Coronary artery (tissue), 2 donors: ENCODE measurements at regions not wholly inside any gene's neighbourhood (a gene's known extent, or its start where the extent isn't known, plus 50 kb on each side); places are given as distances from the start of the nearest gene placed in this dataset.
"Not testable (repeated sequence)": the region's sequence is repeated elsewhere in the genome, so short reads cannot be mapped to it uniquely, and the experiment has no call there.

Source experiments
- DNase-seq: peaks from one replicate; pipeline ENCODE4 v3.0.0-alpha.2; 2017; ENCODE audit warnings: low spot score
- H3K27ac ChIP-seq, 2 donors: fragments of 200-600 bp; sonication (generic); one replicate each; pipeline ENCODE4 v1.5.1; 2016 to 2019
- H3K4me3 ChIP-seq: fragments of 200-600 bp; sonication (generic); 2 replicates; pipeline ENCODE4 v1.5.1; 2016; ENCODE audit warnings: mild to moderate bottlenecking, moderate library complexity
- CTCF ChIP-seq: fragments of 200-600 bp; sonication (generic); IDR thresholded peaks from one replicate; pipeline ENCODE4 v1.5.1; 2019; ENCODE audit warnings: antibody characterized with exemption

DNA sequence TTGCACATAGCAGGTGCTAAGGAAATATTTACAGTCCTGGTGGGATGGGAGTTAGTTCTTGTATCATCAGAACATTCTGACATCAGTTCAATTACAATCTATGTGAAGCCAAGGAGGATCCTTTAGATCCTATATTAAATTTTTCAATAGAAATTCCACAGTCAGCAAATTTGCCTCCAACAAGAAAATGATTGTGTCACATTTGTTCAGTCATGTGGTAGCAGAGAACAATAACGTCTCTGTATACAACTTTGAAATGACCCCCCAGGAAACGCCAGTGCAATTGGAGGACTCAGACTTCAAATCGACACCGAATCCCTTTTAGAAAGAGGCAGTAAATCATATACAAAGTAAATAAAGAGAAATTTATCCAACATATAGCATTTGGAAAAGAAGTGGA is 392.1 kb downstream of the DTWD2 start:
- no peak for DNase-seq
- H3K4me3 ChIP-seq, result no peak overlapping the region
- TF ChIP-seq CTCF, result no peak
- no peak overlapping the region for H3K27ac ChIP-seq

DNA sequence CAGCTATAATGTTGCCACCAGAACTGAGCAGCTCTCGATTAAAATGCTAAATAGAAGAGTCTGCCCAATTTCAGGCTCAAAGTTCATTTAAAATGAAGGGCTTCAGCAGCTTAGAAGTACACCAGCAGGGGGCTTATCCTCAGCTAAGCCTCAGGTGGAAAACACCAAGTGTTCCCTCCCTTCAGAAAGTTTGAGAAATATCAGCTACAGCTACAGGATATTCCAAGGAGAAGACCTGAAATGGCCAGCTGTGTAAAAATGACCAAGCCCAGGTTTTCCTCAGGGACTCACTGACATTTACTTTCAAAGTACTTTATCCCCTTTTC is 395.4 kb downstream of the DTWD2 start:
- no peak for TF ChIP-seq CTCF
- Histone ChIP-seq H3K4me3 (no peak overlapping the region), H3K27ac (no peak overlapping the region)
- DNase-seq, result no peak

DNA sequence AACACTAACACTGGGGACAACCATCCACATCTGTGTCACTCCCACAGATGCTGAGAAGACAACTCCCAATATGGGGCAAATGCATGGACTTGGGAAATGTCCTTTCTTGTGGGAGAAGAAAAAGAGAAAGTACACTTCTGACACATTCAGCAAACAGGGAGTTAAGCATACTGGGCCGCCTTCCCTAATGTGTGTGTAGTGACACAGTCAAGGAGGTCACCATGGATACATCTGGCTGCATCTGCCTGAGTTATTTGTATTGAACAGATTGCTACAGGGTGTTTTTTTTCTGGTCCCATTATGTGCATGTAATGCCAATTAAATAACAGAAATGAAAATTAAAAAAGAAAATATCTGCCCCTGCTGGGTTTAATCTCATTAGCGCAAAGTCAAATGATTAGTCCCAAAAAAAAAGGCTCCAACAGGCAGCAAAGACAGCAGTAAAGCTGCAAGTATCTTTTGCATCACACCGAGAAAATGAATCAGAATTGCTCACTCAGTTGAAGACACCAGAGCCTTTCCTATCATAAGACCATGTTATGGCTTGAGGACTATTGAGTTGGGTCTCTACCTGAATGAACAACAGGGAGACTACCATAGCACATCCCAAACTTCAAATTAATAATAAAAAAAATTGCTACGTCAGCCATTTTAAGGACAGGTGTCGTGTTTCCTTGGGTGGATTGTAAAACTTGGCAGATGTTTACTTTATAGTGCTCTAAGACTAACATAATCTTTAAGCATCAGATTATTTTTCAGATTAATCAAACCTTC is 395.9 kb downstream of the DTWD2 start:
- TF ChIP-seq CTCF, result no peak
- H3K4me3 ChIP-seq, result no peak overlapping the region
- DNase-seq, result no peak
- H3K27ac ChIP-seq, result no peak overlapping the region

- Histone ChIP-seq H3K4me3 (no peak overlapping the region), H3K27ac (no peak overlapping the region)
- no peak for TF ChIP-seq CTCF
- no peak for DNase-seq
These were observed 397.5 kb downstream of the DTWD2 start for GRCh38 chr5:118590806-118591205.

DNA sequence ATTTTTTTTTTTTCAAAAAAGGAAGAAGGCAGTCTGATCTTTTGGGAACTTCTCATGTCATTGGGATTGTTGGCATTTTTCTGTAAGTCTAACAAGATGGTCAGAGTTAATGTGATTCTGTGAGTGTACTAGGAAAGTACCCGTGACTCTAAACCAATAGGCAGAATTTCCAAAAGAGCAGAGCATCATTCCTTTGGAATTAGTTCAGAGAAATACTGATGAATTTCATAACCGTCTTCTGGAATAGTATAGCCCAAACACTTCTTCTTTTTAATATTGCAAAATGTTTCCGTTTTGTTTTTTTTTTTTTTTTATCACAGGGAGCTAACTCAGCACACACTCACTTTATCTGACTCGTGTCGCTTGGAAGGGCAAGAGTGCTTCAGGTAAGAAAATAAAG is 407.4 kb downstream of the DTWD2 start:
- no peak overlapping the region for H3K27ac ChIP-seq
- no peak for TF ChIP-seq CTCF
- H3K4me3 ChIP-seq, result no peak overlapping the region
- no peak for DNase-seq

DNA sequence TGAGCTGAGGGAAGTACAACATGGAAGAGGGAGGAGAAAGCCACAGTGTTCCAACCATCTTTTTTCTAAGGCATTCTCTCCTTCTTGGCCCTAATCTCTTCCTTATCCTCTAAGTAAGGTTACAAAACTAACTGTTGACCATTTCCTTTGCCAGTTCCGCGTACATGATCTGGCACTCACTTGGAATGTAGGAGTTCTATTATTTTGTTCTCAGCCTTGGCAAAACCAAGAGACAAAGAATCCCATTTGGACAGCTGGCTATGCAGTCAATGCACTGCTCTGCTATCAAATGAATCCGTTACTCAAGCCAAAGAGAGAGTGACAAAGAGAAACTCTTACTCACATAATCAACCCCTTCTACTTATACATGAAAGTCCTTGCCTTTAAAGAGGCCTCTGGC is 410.3 kb downstream of the DTWD2 start:
- H3K27ac ChIP-seq, result peak overlapping the region in 1 of 2 donors; percentile 22
- no peak for TF ChIP-seq CTCF
- no peak for DNase-seq
- no peak overlapping the region for H3K4me3 ChIP-seq

DNA sequence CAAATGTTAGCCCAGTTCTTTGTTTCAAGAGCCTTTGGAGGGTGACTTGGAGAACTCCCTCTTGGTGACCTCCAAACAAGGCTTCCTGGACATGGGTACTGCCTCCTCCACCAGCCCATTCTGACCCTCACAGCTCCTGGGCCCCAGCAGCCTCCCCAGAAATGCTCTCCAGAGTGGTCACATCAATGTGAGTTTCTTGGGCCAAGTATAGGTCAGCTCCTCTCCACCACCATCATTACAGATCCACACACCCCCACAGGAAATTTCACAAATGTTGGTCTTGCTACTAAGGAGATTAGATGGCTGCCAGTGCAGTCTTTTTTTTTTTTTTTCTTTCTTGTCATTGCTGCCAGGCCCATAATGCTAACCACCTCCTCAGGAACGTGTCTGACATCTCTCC is 410.7 kb downstream of the DTWD2 start:
- H3K27ac ChIP-seq, result peak overlapping the region in 1 of 2 donors; percentile 42
- no peak overlapping the region for H3K4me3 ChIP-seq
- no peak for TF ChIP-seq CTCF
- DNase-seq, result no peak

DNA sequence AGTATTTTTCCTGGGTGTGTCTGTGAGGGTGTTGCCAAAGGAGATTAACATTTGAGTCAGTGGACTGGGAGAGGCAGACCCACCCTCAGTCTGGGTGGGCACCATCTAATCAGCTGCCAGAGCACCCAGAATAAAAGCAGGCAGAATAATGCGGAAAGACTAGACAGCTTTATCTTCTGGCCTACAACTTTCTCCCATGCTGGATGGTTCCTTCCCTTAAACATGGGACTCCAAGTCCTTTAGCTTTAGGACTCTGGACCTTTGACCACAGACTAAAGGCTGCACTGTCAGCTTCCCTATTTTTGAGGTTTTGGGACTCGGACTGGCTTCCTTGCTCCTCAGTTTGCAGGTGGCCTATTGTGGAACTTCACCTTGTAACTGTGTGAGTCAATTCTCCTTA is 418.1 kb downstream of the DTWD2 start:
- H3K4me3 ChIP-seq, DNase-seq, H3K27ac ChIP-seq: not testable (repeated sequence)

- not testable (repeated sequence) for H3K4me3 ChIP-seq, DNase-seq
These were observed 418.8 kb downstream of the DTWD2 start for GRCh38 chr5:118569596-118569995.

More at GRCh38 chr5:118569596-118569995, 418.8 kb downstream of the DTWD2 start:
- H3K27ac ChIP-seq, result not testable (repeated sequence)
